ENCODE measurements at regions not wholly inside any gene's neighbourhood (a gene's known extent, or its start where the extent isn't known, plus 50 kb on each side); places are given as distances from the start of the nearest gene placed in this dataset.
"Not testable (repeated sequence)": the region's sequence is repeated elsewhere in the genome, so short reads cannot be mapped to it uniquely, and the experiment has no call there.

- no peak for DNase-seq
Observed at GRCh38 chr6:92122746-92123145, 1296.6 kb downstream of the EPHA7 start.

GRCh38 chr6:92121228-92121627 lies 1298.1 kb downstream of the EPHA7 start:
- DNase-seq: no peak

- DNase-seq: no peak
Observed at GRCh38 chr6:92117800-92118199, 1301.6 kb downstream of the EPHA7 start.

- no peak for DNase-seq
Observed at GRCh38 chr6:92114797-92115196, 1304.6 kb downstream of the EPHA7 start.

- no peak for DNase-seq
Observed at GRCh38 chr6:92114091-92114675, 1305.2 kb downstream of the EPHA7 start.

- no peak for DNase-seq
Observed at GRCh38 chr6:92111386-92111785, 1308.0 kb downstream of the EPHA7 start.

GRCh38 chr6:92110403-92110802 lies 1309.0 kb downstream of the EPHA7 start:
- no peak for DNase-seq

GRCh38 chr6:92109956-92110355 lies 1309.4 kb downstream of the EPHA7 start:
- DNase-seq: no peak

- no peak for DNase-seq
Observed at GRCh38 chr6:92109256-92109655, 1310.1 kb downstream of the EPHA7 start.

- DNase-seq: no peak
Observed at GRCh38 chr6:92086750-92087149, 1332.6 kb downstream of the EPHA7 start.

GRCh38 chr6:92083914-92084313 lies 1335.4 kb downstream of the EPHA7 start:
- DNase-seq: not testable (repeated sequence)

GRCh38 chr6:92072387-92072786 lies 1347.0 kb downstream of the EPHA7 start:
- no peak for DNase-seq

- no peak for DNase-seq
Observed at GRCh38 chr6:92069781-92070180, 1349.6 kb downstream of the EPHA7 start.

GRCh38 chr6:92052513-92052912 lies 1366.8 kb downstream of the EPHA7 start:
- no peak for DNase-seq

GRCh38 chr6:92050216-92050615 lies 1369.1 kb downstream of the EPHA7 start:
- no peak for DNase-seq

GRCh38 chr6:92047860-92048259 lies 1371.5 kb downstream of the EPHA7 start:
- DNase-seq: no peak

- no peak for DNase-seq
Observed at GRCh38 chr6:92047152-92047850, 1372.1 kb downstream of the EPHA7 start.

- no peak for DNase-seq
Observed at GRCh38 chr6:92044312-92044711, 1375.0 kb downstream of the EPHA7 start.

GRCh38 chr6:92043777-92044176 lies 1375.6 kb downstream of the EPHA7 start:
- DNase-seq: no peak

- DNase-seq: no peak
Observed at GRCh38 chr6:92026878-92027277, 1392.5 kb downstream of the EPHA7 start.

- no peak for DNase-seq
Observed at GRCh38 chr6:92024881-92025280, 1394.5 kb downstream of the EPHA7 start.

- DNase-seq: no peak
Observed at GRCh38 chr6:92024110-92024509, 1395.2 kb downstream of the EPHA7 start.

GRCh38 chr6:92023410-92023966 lies 1395.9 kb downstream of the EPHA7 start:
- no peak for DNase-seq

- DNase-seq: no peak
Observed at GRCh38 chr6:92011681-92012245, 1407.6 kb downstream of the EPHA7 start.
